Ishikawa (cell line): ENCODE measurements at regions not wholly inside any gene's neighbourhood (a gene's known extent, or its start where the extent isn't known, plus 50 kb on each side); places are given as distances from the start of the nearest gene placed in this dataset.

Experiments used
- CEBPB ChIP-seq: IDR thresholded peaks from 2 replicates; pipeline ENCODE4 v1.6.1; 2012
- CREB1 ChIP-seq: IDR thresholded peaks from 2 replicates; pipeline ENCODE4 v1.6.1; 2012; ENCODE audit warnings: low read depth
- EGR1 ChIP-seq: IDR thresholded peaks from 2 replicates; pipeline ENCODE4 v1.6.1; 2012
- EP300 ChIP-seq: IDR thresholded peaks from 2 replicates; pipeline ENCODE4 v1.6.1; 2012; ENCODE audit warnings: borderline replicate concordance
- FOXM1 ChIP-seq: IDR thresholded peaks from 2 replicates; pipeline ENCODE4 v1.6.1; 2012; ENCODE audit warnings: low read depth, borderline replicate concordance
- NFIC ChIP-seq: IDR thresholded peaks from 2 replicates; pipeline ENCODE4 v1.6.1; 2012
- RAD21 ChIP-seq: IDR thresholded peaks from 2 replicates; pipeline ENCODE4 v1.6.1; 2012; ENCODE audit warnings: low read depth
- TAF1 ChIP-seq: IDR thresholded peaks from 2 replicates; pipeline ENCODE4 v1.6.1; 2012; ENCODE audit warnings: low read depth, mild to moderate bottlenecking
- TCF12 ChIP-seq: IDR thresholded peaks from 2 replicates; pipeline ENCODE4 v1.6.1; 2012; ENCODE audit warnings: low read depth
- TEAD4 ChIP-seq: IDR thresholded peaks from 2 replicates; pipeline ENCODE4 v1.6.1; 2012
- YY1 ChIP-seq: IDR thresholded peaks from 2 replicates; pipeline ENCODE4 v1.6.1; 2012; ENCODE audit warnings: low read depth
- ZBTB7A ChIP-seq: IDR thresholded peaks from 2 replicates; pipeline ENCODE4 v1.6.1; 2012; ENCODE audit warnings: low read depth
- TF ChIP-seq, protein P1 (sequence below): IDR thresholded peaks from 2 replicates; pipeline ENCODE4 v1.6.1; 2012; ENCODE audit warnings: low read depth, mild to moderate bottlenecking
- TF ChIP-seq, protein P2 (sequence below): IDR thresholded peaks from 2 replicates; pipeline ENCODE4 v1.6.1; 2012
- TF ChIP-seq, protein P3 (sequence below): IDR thresholded peaks from 2 replicates; pipeline ENCODE4 v1.6.1; 2012

- TF ChIP-seq NFIC (no peak), TCF12 (no peak), TEAD4 (no peak), CEBPB (no peak), EP300 (no peak), RAD21 (no peak), ZBTB7A (no peak), TAF1 (no peak), YY1 (no peak), FOXM1 (no peak), CREB1 (no peak), EGR1 (no peak)
- TF ChIP-seq, protein P1, sequence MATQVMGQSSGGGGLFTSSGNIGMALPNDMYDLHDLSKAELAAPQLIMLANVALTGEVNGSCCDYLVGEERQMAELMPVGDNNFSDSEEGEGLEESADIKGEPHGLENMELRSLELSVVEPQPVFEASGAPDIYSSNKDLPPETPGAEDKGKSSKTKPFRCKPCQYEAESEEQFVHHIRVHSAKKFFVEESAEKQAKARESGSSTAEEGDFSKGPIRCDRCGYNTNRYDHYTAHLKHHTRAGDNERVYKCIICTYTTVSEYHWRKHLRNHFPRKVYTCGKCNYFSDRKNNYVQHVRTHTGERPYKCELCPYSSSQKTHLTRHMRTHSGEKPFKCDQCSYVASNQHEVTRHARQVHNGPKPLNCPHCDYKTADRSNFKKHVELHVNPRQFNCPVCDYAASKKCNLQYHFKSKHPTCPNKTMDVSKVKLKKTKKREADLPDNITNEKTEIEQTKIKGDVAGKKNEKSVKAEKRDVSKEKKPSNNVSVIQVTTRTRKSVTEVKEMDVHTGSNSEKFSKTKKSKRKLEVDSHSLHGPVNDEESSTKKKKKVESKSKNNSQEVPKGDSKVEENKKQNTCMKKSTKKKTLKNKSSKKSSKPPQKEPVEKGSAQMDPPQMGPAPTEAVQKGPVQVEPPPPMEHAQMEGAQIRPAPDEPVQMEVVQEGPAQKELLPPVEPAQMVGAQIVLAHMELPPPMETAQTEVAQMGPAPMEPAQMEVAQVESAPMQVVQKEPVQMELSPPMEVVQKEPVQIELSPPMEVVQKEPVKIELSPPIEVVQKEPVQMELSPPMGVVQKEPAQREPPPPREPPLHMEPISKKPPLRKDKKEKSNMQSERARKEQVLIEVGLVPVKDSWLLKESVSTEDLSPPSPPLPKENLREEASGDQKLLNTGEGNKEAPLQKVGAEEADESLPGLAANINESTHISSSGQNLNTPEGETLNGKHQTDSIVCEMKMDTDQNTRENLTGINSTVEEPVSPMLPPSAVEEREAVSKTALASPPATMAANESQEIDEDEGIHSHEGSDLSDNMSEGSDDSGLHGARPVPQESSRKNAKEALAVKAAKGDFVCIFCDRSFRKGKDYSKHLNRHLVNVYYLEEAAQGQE = no peak
- TF ChIP-seq, protein P2, sequence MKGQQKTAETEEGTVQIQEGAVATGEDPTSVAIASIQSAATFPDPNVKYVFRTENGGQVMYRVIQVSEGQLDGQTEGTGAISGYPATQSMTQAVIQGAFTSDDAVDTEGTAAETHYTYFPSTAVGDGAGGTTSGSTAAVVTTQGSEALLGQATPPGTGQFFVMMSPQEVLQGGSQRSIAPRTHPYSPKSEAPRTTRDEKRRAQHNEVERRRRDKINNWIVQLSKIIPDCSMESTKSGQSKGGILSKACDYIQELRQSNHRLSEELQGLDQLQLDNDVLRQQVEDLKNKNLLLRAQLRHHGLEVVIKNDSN = no peak
- TF ChIP-seq, protein P3, sequence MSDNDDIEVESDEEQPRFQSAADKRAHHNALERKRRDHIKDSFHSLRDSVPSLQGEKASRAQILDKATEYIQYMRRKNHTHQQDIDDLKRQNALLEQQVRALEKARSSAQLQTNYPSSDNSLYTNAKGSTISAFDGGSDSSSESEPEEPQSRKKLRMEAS = no peak
Observed at GRCh38 chr2:216773072-216773471, 77.7 kb upstream of the IGFBP5 start.

- TF ChIP-seq TAF1 (no peak), EGR1 (no peak), CEBPB (no peak), ZBTB7A (no peak), EP300 (no peak), FOXM1 (no peak), NFIC (no peak), RAD21 (no peak), CREB1 (no peak), YY1 (no peak), TCF12 (no peak), TEAD4 (no peak)
- TF ChIP-seq, protein P1 = no peak
- TF ChIP-seq, protein P3 = no peak
- TF ChIP-seq, protein P2 = no peak
Observed at GRCh38 chr2:216770717-216771116, 75.4 kb upstream of the IGFBP5 start.

DNA sequence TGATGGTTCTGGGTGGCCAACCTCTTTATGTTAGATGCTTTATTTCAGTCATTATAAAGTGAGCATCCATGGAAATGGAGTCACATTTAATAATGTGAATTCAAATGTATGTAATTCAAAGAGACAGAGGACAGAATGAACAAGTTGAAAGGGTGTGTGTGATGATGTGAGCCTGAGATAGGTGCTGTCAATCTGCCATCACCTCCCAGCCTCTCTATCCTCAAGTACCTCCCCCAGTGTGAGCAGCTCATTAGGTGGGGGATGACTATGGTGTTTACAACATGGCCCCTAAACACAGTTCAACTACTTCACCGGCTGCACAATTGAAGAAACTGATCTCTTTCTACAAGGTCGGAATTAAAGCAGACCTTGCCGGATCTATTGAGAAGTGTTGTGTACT lies 74.7 kb upstream of the IGFBP5 start:
- no peak for TF ChIP-seq FOXM1
- TF ChIP-seq, protein P2 = no peak
- TF ChIP-seq, protein P3 = no peak
- TF ChIP-seq TAF1 = no peak
- TF ChIP-seq EP300 = no peak
- no peak for TF ChIP-seq RAD21
- TF ChIP-seq NFIC = no peak
- TF ChIP-seq EGR1 = no peak

DNA sequence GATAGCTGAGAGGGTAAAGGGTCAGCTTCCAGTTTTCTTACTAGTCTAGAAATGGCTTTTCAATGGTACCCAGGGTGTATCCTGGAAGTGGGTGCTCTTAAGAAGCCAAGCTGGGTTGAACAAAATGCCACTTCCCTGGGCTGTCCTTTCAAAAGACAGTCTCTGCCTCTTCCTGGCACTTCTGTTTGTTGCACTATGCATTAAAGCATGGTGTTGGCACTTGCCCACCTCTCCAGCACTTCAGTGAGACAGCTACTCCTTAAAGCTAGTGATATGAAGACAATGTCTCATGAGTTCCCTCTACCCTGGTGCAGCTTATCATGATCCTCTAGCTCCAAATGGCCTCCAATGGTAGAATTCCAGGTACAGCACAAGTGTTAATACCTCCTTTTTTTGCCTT lies 74.3 kb upstream of the IGFBP5 start:
- no peak for TF ChIP-seq YY1
- no peak for TF ChIP-seq TCF12
- no peak for TF ChIP-seq TAF1
- TF ChIP-seq ZBTB7A = no peak
- TF ChIP-seq, protein P2 = no peak
- no peak for TF ChIP-seq FOXM1
- TF ChIP-seq EGR1 = no peak
- TF ChIP-seq, protein P3 = no peak
- TF ChIP-seq CREB1 = no peak
- no peak for TF ChIP-seq RAD21
- TF ChIP-seq TEAD4 = no peak
- no peak for TF ChIP-seq NFIC
- TF ChIP-seq CEBPB = no peak
- TF ChIP-seq EP300 = no peak
- TF ChIP-seq, protein P1 = no peak
